Left colon (tissue), 2 donors: ENCODE measurements at regions not wholly inside any gene's neighbourhood (a gene's known extent, or its start where the extent isn't known, plus 50 kb on each side); places are given as distances from the start of the nearest gene placed in this dataset.

ENCODE experiments used
- ATAC-seq: fragments of 200-7000 bp; cut with Tn5 transposase; one replicate; pipeline ENCODE4 v1.9.1; 2020; ENCODE audit warnings: mild to moderate bottlenecking, moderate library complexity
- DNase-seq, 2 donors: peaks; one replicate each; pipeline ENCODE4 v3.0.0-alpha.2; 2020
- intact Hi-C, 2 donors: fragments of 100-400 bp; cut with DNase I in 1 of 2; cut with micrococcal nuclease in 1 of 2; formaldehyde crosslinking; loops; one replicate each; pipeline versions ENCODE4 v1.11.2 to v1.14.0; 2022; cut with DNase I, micrococcal nuclease
- donor health status: DM: no; HTN: no; CAD: no.
- donor health status: DM: yes; HTN: yes; CAD: no.

DNA sequence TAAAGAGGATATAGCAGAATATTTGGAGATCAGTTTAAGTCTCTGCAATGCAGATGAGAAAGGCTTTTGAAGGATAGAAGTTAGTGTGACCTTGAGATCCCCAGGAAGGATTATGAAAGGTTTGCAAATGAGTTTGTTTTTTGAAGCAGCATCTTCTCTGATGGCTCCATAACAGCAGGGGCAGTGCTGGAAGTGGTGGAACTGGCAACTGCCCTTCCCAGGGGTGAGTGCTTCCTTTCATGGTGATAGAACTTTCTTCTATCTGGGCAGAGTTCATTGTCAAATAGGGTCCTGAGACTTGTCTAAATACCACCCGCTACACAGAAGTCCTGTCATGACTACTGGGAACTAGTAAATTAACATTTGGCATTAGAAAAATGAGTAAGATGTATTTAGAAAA, 314.2 kb upstream of the MCTP2 start:
- intact Hi-C loops = no loop called here
- no peak for DNase-seq
- ATAC-seq = no peak

GRCh38 chr15:93913871-93914270, 317.5 kb upstream of the MCTP2 start:
- no peak for DNase-seq
- ATAC-seq = no peak
- intact Hi-C loops = no loop called here

DNA sequence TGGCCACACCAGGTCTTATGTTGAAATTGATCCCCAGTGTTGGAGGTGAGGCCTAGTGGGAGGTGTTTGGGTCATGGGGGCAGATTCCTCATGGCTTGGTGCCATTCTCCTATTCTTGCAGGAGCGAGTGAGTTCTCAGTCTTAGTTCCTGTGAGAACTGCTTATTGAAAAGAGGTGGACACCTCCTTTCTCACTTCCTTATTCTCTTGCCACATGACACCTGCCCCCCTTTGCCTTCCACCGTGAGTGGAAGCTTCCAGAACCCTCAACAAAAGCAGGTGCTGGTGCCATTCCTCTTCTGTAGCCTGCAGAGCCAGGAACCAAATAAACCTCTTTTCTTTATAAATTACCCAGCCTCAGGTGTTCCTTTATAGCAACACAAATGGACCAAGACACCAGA, 318.1 kb upstream of the MCTP2 start:
- DNase-seq (no peak), ATAC-seq (no peak)
- intact Hi-C loops = no loop called here

DNA sequence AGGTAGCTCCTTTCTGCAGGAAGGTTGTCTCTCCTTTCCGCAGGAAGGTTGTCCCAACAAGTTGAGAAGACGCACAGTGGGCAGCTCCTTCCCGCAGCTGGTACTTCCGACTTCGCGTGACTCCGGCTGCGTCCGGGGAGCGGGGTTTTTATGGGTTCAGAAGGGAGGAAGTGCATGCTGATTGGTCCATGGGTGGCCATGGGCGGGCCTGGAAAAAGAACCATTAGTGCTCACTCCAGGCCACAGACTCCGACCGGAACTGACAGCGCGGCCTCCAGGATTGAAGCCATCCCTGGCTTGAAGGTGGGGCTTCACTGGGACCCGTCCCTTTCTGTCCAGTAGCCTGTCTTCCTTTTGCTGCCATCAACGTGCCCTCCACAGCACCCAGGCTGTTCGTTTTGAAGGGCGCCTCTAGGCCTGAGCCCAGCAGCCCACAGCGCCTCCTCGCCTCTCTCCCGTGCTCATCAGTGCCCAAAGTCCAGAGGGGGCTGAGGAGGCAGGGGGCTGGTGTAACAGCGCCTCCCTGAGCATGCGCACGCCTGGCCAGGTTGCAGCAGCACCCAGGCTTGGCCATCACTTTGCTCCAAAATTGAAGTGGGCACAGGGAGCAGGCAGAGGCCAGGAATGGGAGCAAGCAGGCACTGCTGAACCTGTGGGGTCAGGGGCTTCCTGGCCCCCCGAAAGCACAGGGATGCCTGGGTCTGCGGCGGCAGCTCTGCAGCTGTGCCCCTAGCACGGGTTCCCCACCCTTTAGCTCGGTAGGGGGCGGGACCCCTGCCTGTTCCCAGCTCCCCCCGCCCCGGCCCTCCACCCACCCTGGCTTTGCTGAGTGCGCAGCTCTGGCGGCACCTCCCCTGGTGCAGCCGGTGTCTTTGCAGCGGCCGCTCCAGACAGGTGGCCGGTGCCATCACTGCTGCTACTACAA, 330.6 kb upstream of the MCTP2 start:
- ATAC-seq (no peak), DNase-seq (no peak)
- intact Hi-C loops = no loop called here

DNA sequence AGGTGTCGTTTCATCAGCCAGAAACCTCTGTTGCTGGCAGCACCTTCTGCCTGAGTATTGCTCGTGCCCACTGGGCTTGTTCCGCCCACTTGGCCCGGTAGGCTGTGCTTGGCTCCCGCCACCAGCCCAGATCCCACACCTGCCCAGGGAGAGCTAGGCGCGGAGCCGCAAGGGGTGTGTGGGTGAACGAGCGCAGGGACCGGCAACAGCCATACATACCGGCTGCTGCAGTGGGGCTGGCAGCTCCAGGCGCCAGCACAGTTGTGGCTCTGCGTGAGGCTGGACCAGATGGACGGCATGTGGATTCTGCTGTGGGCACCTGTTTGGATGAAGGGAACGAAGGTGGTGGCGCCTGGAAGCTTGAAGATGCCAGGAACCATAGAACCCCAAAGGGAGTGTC, 331.5 kb upstream of the MCTP2 start:
- no peak for ATAC-seq
- intact Hi-C loops = no loop called here
- DNase-seq = no peak

- no peak for ATAC-seq
- intact Hi-C loops = no loop called here
- DNase-seq = no peak
These were observed 334.0 kb upstream of the MCTP2 start for GRCh38 chr15:93897377-93897776.

- ATAC-seq = no peak
- intact Hi-C loops = no loop called here
- no peak for DNase-seq
These were observed 335.2 kb upstream of the MCTP2 start for GRCh38 chr15:93895976-93896770.

DNA sequence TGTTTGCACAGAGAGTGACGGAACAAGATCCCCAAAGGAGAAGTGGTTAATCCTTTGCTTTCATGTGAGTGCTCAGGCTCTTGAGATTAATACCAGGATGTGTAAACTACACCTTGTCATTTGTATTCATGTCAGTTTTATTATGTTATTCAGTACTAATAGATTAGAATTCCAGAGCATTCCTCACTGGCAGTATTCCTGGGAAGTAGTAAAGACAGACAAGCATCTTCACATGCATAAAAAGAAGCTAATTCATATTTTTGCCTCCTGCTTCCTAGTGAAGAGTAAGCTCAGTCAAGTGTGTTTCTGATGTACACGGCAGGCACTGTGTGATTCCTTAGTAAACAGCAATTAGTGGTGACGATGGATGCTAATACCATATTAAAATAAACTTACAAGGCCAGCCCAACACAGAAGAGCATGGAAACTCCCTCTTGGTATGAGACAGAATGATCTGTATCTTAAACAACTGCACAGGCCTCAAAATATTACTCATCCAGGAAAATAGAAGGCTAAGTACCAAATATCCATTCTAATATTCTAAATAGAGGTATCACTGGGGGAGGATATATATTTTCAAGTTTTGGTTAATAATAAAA, 336.8 kb upstream of the MCTP2 start:
- DNase-seq = no peak
- intact Hi-C loops = no loop called here
- ATAC-seq = no peak

DNA sequence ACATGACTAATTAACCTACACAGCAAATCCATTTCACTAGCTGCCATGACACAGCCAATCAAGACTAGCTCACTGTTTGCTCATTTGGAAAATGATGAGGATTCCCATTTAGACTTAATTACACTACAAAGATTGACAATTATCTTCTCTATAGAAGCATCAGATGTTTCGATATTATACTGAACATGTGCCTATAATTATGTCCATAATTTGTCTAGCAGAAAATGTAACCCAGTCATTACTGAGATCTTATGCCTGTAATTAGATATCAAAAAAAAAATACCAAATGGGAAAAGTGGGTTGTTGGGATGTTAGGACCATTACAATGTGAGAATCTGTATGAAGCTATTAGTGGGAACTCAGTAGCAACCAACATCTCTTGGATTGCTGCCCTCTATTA, 344.2 kb upstream of the MCTP2 start:
- intact Hi-C loops = no loop called here
- ATAC-seq (no peak), DNase-seq (no peak)

DNA sequence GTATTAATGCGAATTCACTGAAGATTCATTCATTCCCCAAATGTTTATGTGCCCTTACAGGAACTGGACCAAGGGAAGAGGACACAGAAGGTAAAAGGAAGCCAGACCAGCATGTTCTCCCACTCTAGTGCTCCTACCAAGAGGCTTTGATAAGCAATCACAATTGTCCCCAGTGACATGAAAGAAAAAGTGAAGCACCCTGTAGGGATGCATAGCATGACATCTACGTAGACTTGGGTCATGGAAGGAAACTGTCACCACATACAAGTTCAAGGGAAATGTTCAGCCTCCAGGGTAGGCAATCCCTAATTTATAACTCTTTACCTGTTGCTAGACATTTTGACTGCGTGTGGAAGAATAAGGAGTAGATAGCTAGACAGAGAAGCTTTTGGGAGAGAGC, 348.6 kb upstream of the MCTP2 start:
- DNase-seq = no peak
- intact Hi-C loops = no loop called here
- ATAC-seq = no peak

DNA sequence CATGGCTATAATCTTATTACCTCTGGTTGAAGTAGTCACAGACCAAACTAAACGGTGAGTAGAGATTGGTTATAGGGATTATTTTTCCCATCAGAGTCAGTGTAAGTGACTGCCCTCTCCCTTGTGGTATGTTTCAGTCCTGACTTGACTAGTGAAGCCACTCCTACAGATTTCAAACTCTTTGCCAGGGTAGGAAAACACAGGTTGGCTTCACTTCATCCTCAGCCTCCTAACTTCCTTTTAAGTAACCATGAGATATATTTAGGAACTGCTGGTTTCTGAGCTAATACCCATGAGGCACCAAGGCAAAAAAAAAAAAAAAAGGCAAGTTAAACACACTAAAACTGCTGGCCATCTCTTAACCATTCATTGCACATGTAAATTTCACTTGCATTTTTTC, 349.2 kb upstream of the MCTP2 start:
- intact Hi-C loops = no loop called here
- ATAC-seq (no peak), DNase-seq (no peak)

DNA sequence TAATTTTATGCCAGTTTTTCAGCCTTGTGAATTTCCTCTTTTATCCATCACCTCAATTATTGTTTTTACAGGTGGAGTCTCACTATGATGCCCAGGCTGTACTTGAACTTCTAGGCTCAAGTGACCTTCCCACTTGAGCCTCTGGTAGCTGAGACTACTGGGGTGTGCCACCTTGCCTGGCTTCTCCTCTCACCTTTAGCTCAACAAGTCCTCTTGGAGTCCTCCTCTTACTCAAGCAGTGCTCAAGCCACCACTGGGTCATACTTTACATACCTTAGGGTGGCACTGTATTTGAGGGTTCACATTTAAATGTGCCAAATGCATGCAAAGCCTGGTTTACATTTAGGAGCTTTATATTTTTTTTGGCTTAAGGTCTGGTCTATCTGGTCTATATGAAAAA, 350.1 kb upstream of the MCTP2 start:
- DNase-seq = no peak
- ATAC-seq = no peak
- intact Hi-C loops = no loop called here

GRCh38 chr15:93880358-93880757, 351.0 kb upstream of the MCTP2 start:
- ATAC-seq (no peak), DNase-seq (no peak)
- intact Hi-C loops = no loop called here

GRCh38 chr15:93870583-93870982, 360.8 kb upstream of the MCTP2 start:
- DNase-seq (no peak), ATAC-seq (no peak)
- intact Hi-C loops = no loop called here

GRCh38 chr15:93866948-93867347, 364.4 kb upstream of the MCTP2 start:
- ATAC-seq = no peak
- no peak for DNase-seq
- intact Hi-C loops = no loop called here

- no peak for DNase-seq
- ATAC-seq = no peak
- intact Hi-C loops = no loop called here
These were observed 364.9 kb upstream of the MCTP2 start for GRCh38 chr15:93866476-93866875.

GRCh38 chr15:93865586-93865985, 365.8 kb upstream of the MCTP2 start:
- ATAC-seq = no peak

GRCh38 chr15:93862791-93863190, 368.6 kb upstream of the MCTP2 start:
- DNase-seq = peak in 1 of 2 donors; percentile 44
- no peak for ATAC-seq
- intact Hi-C loops = no loop called here

More at GRCh38 chr15:93865586-93865985, 365.8 kb upstream of the MCTP2 start:
- no peak for DNase-seq
- intact Hi-C loops = no loop called here

- no peak for DNase-seq
- intact Hi-C loops = no loop called here
These were observed 369.2 kb upstream of the MCTP2 start for GRCh38 chr15:93861956-93862741.

More at GRCh38 chr15:93861956-93862741, 369.2 kb upstream of the MCTP2 start:
- ATAC-seq = no peak
